GM23338 (cell line): ENCODE measurements at regions not wholly inside any gene's neighbourhood (a gene's known extent, or its start where the extent isn't known, plus 50 kb on each side); places are given as distances from the start of the nearest gene placed in this dataset.

Experiments used
- ATAC-seq: fragments of 200-7000 bp; cut with Tn5 transposase; 3 replicates; pipeline ENCODE4 v1.9.1; 2020
- DNase-seq: peaks from one replicate; pipeline ENCODE4 v3.0.0-alpha.2; 2015; ENCODE audit warnings: low spot score
- H2AFZ ChIP-seq: fragments of 200-600 bp; sonication (generic); 2 replicates; pipeline ENCODE4 v1.8.0; 2016; ENCODE audit warnings: antibody characterized with exemption, mild to moderate bottlenecking, moderate library complexity
- H3F3A ChIP-seq: fragments of 200-600 bp; sonication (generic); replicated peaks from 2 replicates; pipeline ENCODE4 v1.8.0; 2017; ENCODE audit warnings: antibody characterized with exemption, mixed run types, low read depth
- H3K27ac ChIP-seq: fragments of 200-600 bp; sonication (generic); 2 replicates; pipeline ENCODE4 v1.6.1; 2016; ENCODE audit warnings: low read depth
- H3K27me3 ChIP-seq: fragments of 200-600 bp; sonication (generic); 2 replicates; pipeline ENCODE4 v1.8.0; 2016; ENCODE audit warnings: mild to moderate bottlenecking, mixed run types, moderate library complexity; ENCODE audit not compliant: insufficient read depth
- H3K36me3 ChIP-seq: fragments of 200-600 bp; sonication (generic); 2 replicates; pipeline ENCODE4 v1.8.0; 2016; ENCODE audit warnings: mild to moderate bottlenecking; ENCODE audit not compliant: insufficient read depth
- H3K4me1 ChIP-seq: fragments of 200-600 bp; sonication (generic); 2 replicates; pipeline ENCODE4 v1.8.0; 2016; ENCODE audit warnings: mild to moderate bottlenecking, moderate library complexity; ENCODE audit not compliant: insufficient read depth
- H3K4me2 ChIP-seq: fragments of 200-600 bp; sonication (generic); 2 replicates; pipeline ENCODE4 v1.7.1; 2017; ENCODE audit warnings: mixed run types
- H3K4me3 ChIP-seq: fragments of 200-600 bp; sonication (generic); 2 replicates; pipeline ENCODE4 v1.6.1; 2016; ENCODE audit warnings: mixed run types
- H3K79me2 ChIP-seq: fragments of 200-600 bp; sonication (generic); replicated peaks from 2 replicates; pipeline ENCODE4 v1.8.0; 2017; ENCODE audit warnings: mild to moderate bottlenecking; ENCODE audit not compliant: insufficient read depth
- H3K9me2 ChIP-seq: fragments of 200-600 bp; sonication (generic); 2 replicates; pipeline ENCODE4 v1.8.0; 2017; ENCODE audit not compliant: insufficient read depth
- H4K20me1 ChIP-seq: fragments of 200-600 bp; sonication (generic); replicated peaks from 2 replicates; pipeline ENCODE4 v1.8.0; 2017; ENCODE audit warnings: mild to moderate bottlenecking; ENCODE audit not compliant: insufficient read depth
- H3K27ac Mint-ChIP-seq: 2 replicates; pipeline ENCODE4 v1.8.0; 2020; ENCODE audit warnings: inconsistent platforms, mild to moderate bottlenecking, moderate library complexity, mixed read lengths
- H3K27me3 Mint-ChIP-seq: 3 replicates; pipeline ENCODE4 v1.8.0; 2022; ENCODE audit warnings: low read depth, mild to moderate bottlenecking, moderate library complexity, mixed read lengths, inconsistent platforms; ENCODE audit not compliant: insufficient read depth, poor library complexity
- H3K36me3 Mint-ChIP-seq: 3 replicates; pipeline ENCODE4 v1.8.0; 2021; ENCODE audit warnings: low read depth, mild to moderate bottlenecking, inconsistent platforms, moderate library complexity, mixed read lengths
- H3K4me1 Mint-ChIP-seq: 3 replicates; pipeline ENCODE4 v1.8.0; 2020; ENCODE audit warnings: mild to moderate bottlenecking, inconsistent platforms, mixed read lengths
- H3K4me3 Mint-ChIP-seq: 3 replicates; pipeline ENCODE4 v1.8.0; 2021; ENCODE audit warnings: moderate library complexity, mild to moderate bottlenecking, inconsistent platforms, mixed read lengths
- H3K9me3 Mint-ChIP-seq: 3 replicates; pipeline ENCODE4 v1.8.0; 2020; ENCODE audit warnings: moderate library complexity, mild to moderate bottlenecking, inconsistent platforms, mixed read lengths
- CTCF ChIP-seq, 2 experiments: fragments of 200-600 bp in 1 of 2; sonication (generic) in 1 of 2; conservative IDR thresholded peaks; 2 replicates each; pipeline versions ENCODE4 v1.5.1 to v1.6.1; 2016 to 2017; ENCODE audit warnings: antibody characterized with exemption in 2 of 2, low read depth in 2 of 2, mild to moderate bottlenecking in 2 of 2, moderate library complexity in 1 of 2
- ETS1 ChIP-seq: IDR thresholded peaks from 2 replicates; pipeline ENCODE4 v1.6.1; 2016; ENCODE audit warnings: antibody characterized with exemption
- EZH2 ChIP-seq: fragments of 200-600 bp; sonication (generic); IDR thresholded peaks from one replicate; pipeline ENCODE4 v1.8.0; 2017; ENCODE audit warnings: antibody characterized with exemption, mild to moderate bottlenecking, low read depth; ENCODE audit not compliant: unreplicated experiment
- EZH2phosphoT487 ChIP-seq: fragments of 200-600 bp; sonication (generic); IDR thresholded peaks from one replicate; pipeline ENCODE4 v1.8.1; 2018; ENCODE audit warnings: antibody characterized with exemption; ENCODE audit not compliant: unreplicated experiment
- JUNB ChIP-seq: IDR thresholded peaks from one replicate; pipeline ENCODE4 v1.6.1; 2016; ENCODE audit warnings: antibody characterized with exemption; ENCODE audit not compliant: unreplicated experiment
- NANOG ChIP-seq: IDR thresholded peaks from 2 replicates; pipeline ENCODE4 v1.6.1; 2016; ENCODE audit warnings: antibody characterized with exemption, borderline replicate concordance
- POLR2AphosphoS5 ChIP-seq: IDR thresholded peaks from 2 replicates; pipeline ENCODE4 v1.6.1; 2016; ENCODE audit warnings: antibody characterized with exemption, low read depth
- REST ChIP-seq: IDR thresholded peaks from one replicate; pipeline ENCODE4 v1.6.1; 2018; ENCODE audit warnings: antibody characterized with exemption; ENCODE audit not compliant: unreplicated experiment
- STAT1 ChIP-seq: IDR thresholded peaks from one replicate; pipeline ENCODE4 v1.6.1; 2016; ENCODE audit warnings: antibody characterized with exemption; ENCODE audit not compliant: unreplicated experiment
- ZNF114 ChIP-seq: fragments of 250-450 bp; sonication (Bioruptor Pico); IDR thresholded peaks from 2 replicates; pipeline ENCODE4 v1.5.0; 2020; ENCODE audit warnings: mild to moderate bottlenecking, moderate library complexity
- ZNF331 ChIP-seq: fragments of 250-450 bp; sonication (Bioruptor Pico); IDR thresholded peaks from 2 replicates; pipeline ENCODE4 v1.5.0; 2020; ENCODE audit warnings: low read depth, mild to moderate bottlenecking, moderate library complexity
- ZNF462 ChIP-seq: fragments of 250-450 bp; sonication (Bioruptor Pico); IDR thresholded peaks from 2 replicates; pipeline ENCODE4 v1.5.0; 2020; ENCODE audit warnings: mild to moderate bottlenecking, moderate library complexity

DNA sequence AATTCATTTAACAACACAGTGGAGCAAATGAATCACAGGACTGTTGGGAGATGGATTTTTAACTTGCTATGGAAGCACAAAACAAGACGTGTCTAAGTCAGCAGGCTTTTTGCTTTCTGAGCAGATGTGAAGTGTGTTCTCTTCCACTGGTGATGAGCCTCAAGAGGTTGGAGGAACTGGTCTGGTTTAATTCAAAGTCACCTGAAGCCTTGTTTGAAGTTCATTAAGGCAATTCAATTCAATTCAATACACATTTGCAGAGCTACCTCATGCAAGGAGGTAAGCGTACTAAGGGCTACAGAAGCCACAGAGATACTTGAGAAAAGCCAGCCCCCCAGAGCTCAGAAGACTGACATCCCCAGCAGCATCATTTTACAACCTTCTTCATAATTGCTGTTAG is 68.4 kb upstream of the PALS2 start:
- DNase-seq (no peak), ATAC-seq (no peak)
- no peaks in the 10 kb centered on the region for H4K20me1 ChIP-seq
- no peaks in the 10 kb centered on the region for H3K36me3 ChIP-seq
- H3K27ac ChIP-seq: no peak overlapping the region; the same call in 1 of the 2 replicates
- H3K4me3 ChIP-seq: no peak overlapping the region
- H3K79me2 ChIP-seq: no peaks in the 10 kb centered on the region
- peaks cover 31% of the 10 kb centered on the region for H3K4me1 Mint-ChIP-seq
- no peaks in the 10 kb centered on the region for H3K27me3 Mint-ChIP-seq
- H3K36me3 Mint-ChIP-seq: no peaks in the 10 kb centered on the region
- H3K27me3 ChIP-seq: no peaks in the 10 kb centered on the region
- H2AFZ ChIP-seq: peak overlapping the region; percentile 77
- H3K4me2 ChIP-seq: peak overlapping the region; percentile 39; the same call in 1 of the 2 replicates
- H3K9me2 ChIP-seq: no peaks in the 10 kb centered on the region
- no peaks in the 10 kb centered on the region for H3K9me3 Mint-ChIP-seq
- H3K4me1 ChIP-seq: peaks cover 50% of the 10 kb centered on the region
- peaks cover 5% of the 10 kb centered on the region; the same call in 1 of the 2 replicates for H3F3A ChIP-seq
- no peak for TF ChIP-seq JUNB
- no peak for TF ChIP-seq ZNF462 (CRISPR knock-in tag)
- no peak for TF ChIP-seq REST
- TF ChIP-seq POLR2AphosphoS5: no peak
- no peak for TF ChIP-seq NANOG
- TF ChIP-seq STAT1: no peak
- no peak for TF ChIP-seq EZH2phosphoT487
- no peak for TF ChIP-seq EZH2
- no peak for TF ChIP-seq ZNF331 (CRISPR knock-in tag)
- TF ChIP-seq ZNF114 (CRISPR knock-in tag): no peak
- no peak for TF ChIP-seq ETS1
- TF ChIP-seq CTCF (conservative IDR thresholded peaks at IDR 0.05; ENCODE audit: low read depth in 2 of 2): no peak
- no peak overlapping the region for H3K4me3 Mint-ChIP-seq
- H3K27ac Mint-ChIP-seq: no peak overlapping the region
